ENCODE measurements at regions not wholly inside any gene's neighbourhood (a gene's known extent, or its start where the extent isn't known, plus 50 kb on each side); places are given as distances from the start of the nearest gene placed in this dataset.

- POLR2A ChIA-PET: no interaction called here
Observed at GRCh38 chr12:74119811-74120362, 417.7 kb upstream of the ATXN7L3B start.

GRCh38 chr12:74120644-74121043 lies 417.0 kb upstream of the ATXN7L3B start:
- Mint-ChIP-seq H3K9me3 (peaks cover 0 to 4% (median 4%) of the 10 kb centered on the region in 3 donors), H3K4me1 (no peaks in the 10 kb centered on the region), H3K27me3 (no peaks in the 10 kb centered on the region), H3K27ac (no peak overlapping the region), H3K36me3 (no peaks in the 10 kb centered on the region), H3K4me3 (no peak overlapping the region)
- Histone ChIP-seq H3K4me3 (ENCODE audit: control insufficient read depth in 1 of 2, extremely low read depth in 1 of 2, low read length in 1 of 2) (no peak overlapping the region), H3K9me3 (no peaks in the 10 kb centered on the region), H3K4me1 (ENCODE audit: control insufficient read depth in 1 of 2, extremely low read depth in 1 of 2, insufficient read depth in 2 of 2, low read length in 2 of 2) (no peaks in the 10 kb centered on the region), H3K27ac (ENCODE audit: low read length) (no peak overlapping the region), H3K36me3 (ENCODE audit: control insufficient read depth in 2 of 2, extremely low read depth in 1 of 2, insufficient read depth in 1 of 2, low read length in 1 of 2) (no peaks in the 10 kb centered on the region), H3K27me3 (replicated peaks in 1 of 2; ENCODE audit: control insufficient read depth in 2 of 2, extremely low read depth in 1 of 2, insufficient read depth in 2 of 2, low read length in 1 of 2) (no peaks in the 10 kb centered on the region)
- ATAC-seq (replicated peaks in 1 of 4) (no peak), DNase-seq (no peak)
- WGBS (ENCODE audit: insufficient coverage): no CpG with 5 or more reads among the region's 1 CpG
- POLR2A ChIA-PET: no interaction called here
- CTCF ChIA-PET: no interaction called here

More at GRCh38 chr12:74119811-74120362, 417.7 kb upstream of the ATXN7L3B start:
- no peak overlapping the region for H3K4me3 ChIP-seq (ENCODE audit: control insufficient read depth in 1 of 2, extremely low read depth in 1 of 2, low read length in 1 of 2)
- CTCF ChIA-PET: no interaction called here
- H3K27ac ChIP-seq (ENCODE audit: low read length): no peak overlapping the region
- H3K27me3 ChIP-seq (replicated peaks in 1 of 2; ENCODE audit: control insufficient read depth in 2 of 2, extremely low read depth in 1 of 2, insufficient read depth in 2 of 2, low read length in 1 of 2): no peaks in the 10 kb centered on the region
- Mint-ChIP-seq H3K27me3 (no peaks in the 10 kb centered on the region), H3K36me3 (no peaks in the 10 kb centered on the region), H3K27ac (no peak overlapping the region), H3K4me3 (no peak overlapping the region), H3K9me3 (peaks cover 0 to 4% (median 4%) of the 10 kb centered on the region in 3 donors), H3K4me1 (no peaks in the 10 kb centered on the region)
- ATAC-seq (replicated peaks in 1 of 4) (no peak), DNase-seq (no peak)
- H3K9me3 ChIP-seq: no peaks in the 10 kb centered on the region
- no peaks in the 10 kb centered on the region for H3K36me3 ChIP-seq (ENCODE audit: control insufficient read depth in 2 of 2, extremely low read depth in 1 of 2, insufficient read depth in 1 of 2, low read length in 1 of 2)
- no peaks in the 10 kb centered on the region for H3K4me1 ChIP-seq (ENCODE audit: control insufficient read depth in 1 of 2, extremely low read depth in 1 of 2, insufficient read depth in 2 of 2, low read length in 2 of 2)

DNA sequence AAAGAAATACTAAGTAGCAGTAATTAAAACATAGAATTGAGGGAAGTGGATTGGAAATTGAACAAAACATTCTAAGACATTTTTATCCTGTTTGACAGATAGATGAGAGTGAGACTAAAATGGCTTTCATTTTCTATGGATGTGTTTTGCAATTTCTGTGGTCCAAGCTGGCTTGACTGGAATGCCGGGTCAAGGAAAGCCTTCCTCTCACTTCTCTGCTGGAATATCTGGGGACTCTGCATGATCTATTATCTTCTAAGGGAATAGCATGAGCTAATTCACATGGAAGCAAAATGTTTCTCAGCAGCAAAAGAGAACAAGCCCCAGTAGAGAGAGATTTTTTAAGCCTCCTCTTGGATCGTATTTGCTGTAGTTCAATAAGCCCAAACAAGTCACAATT lies 407.9 kb upstream of the ATXN7L3B start:
- no peaks in the 10 kb centered on the region for H3K36me3 ChIP-seq (ENCODE audit: control insufficient read depth in 2 of 2, extremely low read depth in 1 of 2, insufficient read depth in 1 of 2, low read length in 1 of 2)
- ATAC-seq (replicated peaks in 1 of 4) (no peak), DNase-seq (no peak)
- H3K4me3 ChIP-seq (ENCODE audit: control insufficient read depth in 1 of 2, extremely low read depth in 1 of 2, low read length in 1 of 2): no peak overlapping the region
- Mint-ChIP-seq H3K27ac (no peak overlapping the region), H3K9me3 (peaks cover 9 to 24% (median 10%) of the 10 kb centered on the region in 3 donors), H3K36me3 (no peaks in the 10 kb centered on the region), H3K4me3 (no peak overlapping the region), H3K4me1 (no peaks in the 10 kb centered on the region), H3K27me3 (no peaks in the 10 kb centered on the region)
- H3K27ac ChIP-seq (ENCODE audit: low read length): no peak overlapping the region
- H3K27me3 ChIP-seq (replicated peaks in 1 of 2; ENCODE audit: control insufficient read depth in 2 of 2, extremely low read depth in 1 of 2, insufficient read depth in 2 of 2, low read length in 1 of 2): no peaks in the 10 kb centered on the region
- H3K4me1 ChIP-seq (ENCODE audit: control insufficient read depth in 1 of 2, extremely low read depth in 1 of 2, insufficient read depth in 2 of 2, low read length in 2 of 2): no peaks in the 10 kb centered on the region
- no peaks in the 10 kb centered on the region for H3K9me3 ChIP-seq
- ChIA-PET CTCF (no interaction called here), POLR2A (no interaction called here)
- no CpG with 5 or more reads among the region's 2 CpGs for WGBS (ENCODE audit: insufficient coverage)

DNA sequence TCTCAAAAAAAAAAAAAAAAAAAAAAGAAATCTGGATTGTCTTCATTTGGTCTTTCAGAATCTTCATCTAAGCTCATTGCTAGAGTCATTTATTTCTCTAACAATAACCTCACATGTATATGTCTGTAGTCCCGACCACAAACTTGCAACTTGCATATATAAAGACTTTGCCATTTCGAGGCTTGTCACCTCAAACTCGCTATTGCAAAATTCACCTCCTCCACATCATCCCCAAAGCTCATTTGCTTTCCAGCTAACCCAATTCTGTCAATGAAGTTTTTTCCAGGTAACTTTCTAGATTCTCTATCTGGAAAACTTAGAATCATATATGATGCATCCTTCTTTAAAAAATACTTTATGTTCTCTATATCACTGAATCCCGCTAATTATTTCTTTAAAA lies 393.2 kb upstream of the ATXN7L3B start:
- H3K4me3 Mint-ChIP-seq: no peak overlapping the region
- Histone ChIP-seq H3K27me3 (replicated peaks in 1 of 2; ENCODE audit: control insufficient read depth in 2 of 2, extremely low read depth in 1 of 2, insufficient read depth in 2 of 2, low read length in 1 of 2) (no peaks in the 10 kb centered on the region), H3K36me3 (ENCODE audit: control insufficient read depth in 2 of 2, extremely low read depth in 1 of 2, insufficient read depth in 1 of 2, low read length in 1 of 2) (no peaks in the 10 kb centered on the region), H3K9me3 (no peaks in the 10 kb centered on the region), H3K27ac (ENCODE audit: low read length) (no peak overlapping the region), H3K4me3 (ENCODE audit: control insufficient read depth in 1 of 2, extremely low read depth in 1 of 2, low read length in 1 of 2) (no peak overlapping the region), H3K4me1 (ENCODE audit: control insufficient read depth in 1 of 2, extremely low read depth in 1 of 2, insufficient read depth in 2 of 2, low read length in 2 of 2) (no peaks in the 10 kb centered on the region)
- POLR2A ChIA-PET: no interaction called here
- H3K4me1 Mint-ChIP-seq: no peaks in the 10 kb centered on the region
- no peaks in the 10 kb centered on the region for H3K36me3 Mint-ChIP-seq
- no peaks in the 10 kb centered on the region for H3K27me3 Mint-ChIP-seq
- no peak for ATAC-seq (replicated peaks in 1 of 4)
- WGBS (ENCODE audit: insufficient coverage): 82% methylated on average over 3 of the region's 4 CpGs
- no peak overlapping the region for H3K27ac Mint-ChIP-seq
- peaks cover 0 to 4% (median 0%) of the 10 kb centered on the region in 3 donors for H3K9me3 Mint-ChIP-seq
- DNase-seq: no peak
- CTCF ChIA-PET: interaction anchor here in 1 of 2 donors (1.1 kb wide), 1 partner anchor 8 kb away, joined by 3 read pairs; no protein-coding TSS in a partner anchor

DNA sequence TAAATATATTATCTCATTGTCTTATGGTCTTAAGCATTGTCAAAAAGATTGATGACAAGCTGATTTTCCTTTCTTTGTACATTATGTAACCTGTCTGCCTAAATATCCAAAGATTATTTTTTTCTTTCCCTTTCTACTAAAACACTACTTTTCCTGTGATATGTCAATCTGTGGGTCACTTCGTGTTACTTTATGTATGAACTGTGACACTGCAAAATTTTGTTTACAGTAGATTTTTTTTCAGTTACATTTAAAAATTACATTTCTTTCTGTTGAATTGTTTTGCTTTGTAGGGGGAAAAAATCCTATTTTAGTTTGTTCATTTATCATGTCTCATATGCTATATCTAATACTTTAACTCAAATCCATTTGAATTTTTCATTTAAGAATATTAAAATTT lies 392.3 kb upstream of the ATXN7L3B start:
- no peaks in the 10 kb centered on the region for H3K4me1 Mint-ChIP-seq
- POLR2A ChIA-PET: no interaction called here
- Histone ChIP-seq H3K36me3 (ENCODE audit: control insufficient read depth in 2 of 2, extremely low read depth in 1 of 2, insufficient read depth in 1 of 2, low read length in 1 of 2) (no peaks in the 10 kb centered on the region), H3K27me3 (replicated peaks in 1 of 2; ENCODE audit: control insufficient read depth in 2 of 2, extremely low read depth in 1 of 2, insufficient read depth in 2 of 2, low read length in 1 of 2) (no peaks in the 10 kb centered on the region), H3K4me3 (ENCODE audit: control insufficient read depth in 1 of 2, extremely low read depth in 1 of 2, low read length in 1 of 2) (no peak overlapping the region), H3K9me3 (no peaks in the 10 kb centered on the region), H3K27ac (ENCODE audit: low read length) (no peak overlapping the region), H3K4me1 (ENCODE audit: control insufficient read depth in 1 of 2, extremely low read depth in 1 of 2, insufficient read depth in 2 of 2, low read length in 2 of 2) (no peaks in the 10 kb centered on the region)
- H3K27ac Mint-ChIP-seq: no peak overlapping the region
- H3K36me3 Mint-ChIP-seq: no peaks in the 10 kb centered on the region
- H3K4me3 Mint-ChIP-seq: no peak overlapping the region
- DNase-seq (no peak), ATAC-seq (replicated peaks in 1 of 4) (no peak)
- no CpG with 5 or more reads among the region's 1 CpG for WGBS (ENCODE audit: insufficient coverage)
- peaks cover 0 to 4% (median 0%) of the 10 kb centered on the region in 3 donors for H3K9me3 Mint-ChIP-seq
- CTCF ChIA-PET: no interaction called here
- no peaks in the 10 kb centered on the region for H3K27me3 Mint-ChIP-seq

- no peak overlapping the region for H3K4me3 ChIP-seq (ENCODE audit: control insufficient read depth in 1 of 2, extremely low read depth in 1 of 2, low read length in 1 of 2)
- H3K27ac ChIP-seq (ENCODE audit: low read length): no peak overlapping the region
- ChIA-PET POLR2A (no interaction called here), CTCF (no interaction called here)
- ATAC-seq (replicated peaks in 1 of 4): no peak
- no peaks in the 10 kb centered on the region for H3K9me3 ChIP-seq
- no peaks in the 10 kb centered on the region for H3K36me3 ChIP-seq (ENCODE audit: control insufficient read depth in 2 of 2, extremely low read depth in 1 of 2, insufficient read depth in 1 of 2, low read length in 1 of 2)
- H3K27me3 ChIP-seq (replicated peaks in 1 of 2; ENCODE audit: control insufficient read depth in 2 of 2, extremely low read depth in 1 of 2, insufficient read depth in 2 of 2, low read length in 1 of 2): no peaks in the 10 kb centered on the region
- H3K36me3 Mint-ChIP-seq: no peaks in the 10 kb centered on the region
- WGBS (ENCODE audit: insufficient coverage): 40% methylated on average over 1 of the region's 2 CpGs
- no peak overlapping the region for H3K4me3 Mint-ChIP-seq
- H3K9me3 Mint-ChIP-seq: peaks cover 0 to 4% (median 0%) of the 10 kb centered on the region in 3 donors
- DNase-seq: no peak
- no peak overlapping the region for H3K27ac Mint-ChIP-seq
- H3K4me1 ChIP-seq (ENCODE audit: control insufficient read depth in 1 of 2, extremely low read depth in 1 of 2, insufficient read depth in 2 of 2, low read length in 2 of 2): no peaks in the 10 kb centered on the region
- no peaks in the 10 kb centered on the region for H3K27me3 Mint-ChIP-seq
- H3K4me1 Mint-ChIP-seq: no peaks in the 10 kb centered on the region
Observed at GRCh38 chr12:74148849-74149248, 388.8 kb upstream of the ATXN7L3B start.

- ChIA-PET CTCF (interaction anchor here in 1 of 2 donors (0.6 to 1.0 kb wide), 2 partner anchors 8 to 219 kb away, joined by 3 read pairs; no protein-coding TSS in a partner anchor), POLR2A (no interaction called here)
- no peaks in the 10 kb centered on the region for H3K4me1 Mint-ChIP-seq
- H3K27me3 Mint-ChIP-seq: no peaks in the 10 kb centered on the region
- WGBS (ENCODE audit: insufficient coverage): no CpG with 5 or more reads among the region's 2 CpGs
- ATAC-seq (replicated peaks in 1 of 4) (no peak), DNase-seq (no peak)
- Histone ChIP-seq H3K36me3 (ENCODE audit: control insufficient read depth in 2 of 2, extremely low read depth in 1 of 2, insufficient read depth in 1 of 2, low read length in 1 of 2) (no peaks in the 10 kb centered on the region), H3K9me3 (no peaks in the 10 kb centered on the region), H3K4me3 (ENCODE audit: control insufficient read depth in 1 of 2, extremely low read depth in 1 of 2, low read length in 1 of 2) (no peak overlapping the region), H3K27ac (ENCODE audit: low read length) (no peak overlapping the region), H3K27me3 (replicated peaks in 1 of 2; ENCODE audit: control insufficient read depth in 2 of 2, extremely low read depth in 1 of 2, insufficient read depth in 2 of 2, low read length in 1 of 2) (no peaks in the 10 kb centered on the region), H3K4me1 (ENCODE audit: control insufficient read depth in 1 of 2, extremely low read depth in 1 of 2, insufficient read depth in 2 of 2, low read length in 2 of 2) (no peaks in the 10 kb centered on the region)
- H3K27ac Mint-ChIP-seq: no peak overlapping the region
- H3K9me3 Mint-ChIP-seq: peaks cover 0 to 2% (median 0%) of the 10 kb centered on the region in 3 donors
- no peak overlapping the region for H3K4me3 Mint-ChIP-seq
- H3K36me3 Mint-ChIP-seq: no peaks in the 10 kb centered on the region
Observed at GRCh38 chr12:74152370-74152769, 385.3 kb upstream of the ATXN7L3B start.

Measured in T-cell (primary cell).